ENCODE measurements at regions not wholly inside any gene's neighbourhood (a gene's known extent, or its start where the extent isn't known, plus 50 kb on each side); places are given as distances from the start of the nearest gene placed in this dataset.

- DNase-seq, result no peak
Observed at GRCh38 chr6:134117409-134117808, 65.0 kb upstream of the SLC2A12 start.

- no peak for DNase-seq
Observed at GRCh38 chr6:134115715-134116074, 63.3 kb upstream of the SLC2A12 start.

DNA sequence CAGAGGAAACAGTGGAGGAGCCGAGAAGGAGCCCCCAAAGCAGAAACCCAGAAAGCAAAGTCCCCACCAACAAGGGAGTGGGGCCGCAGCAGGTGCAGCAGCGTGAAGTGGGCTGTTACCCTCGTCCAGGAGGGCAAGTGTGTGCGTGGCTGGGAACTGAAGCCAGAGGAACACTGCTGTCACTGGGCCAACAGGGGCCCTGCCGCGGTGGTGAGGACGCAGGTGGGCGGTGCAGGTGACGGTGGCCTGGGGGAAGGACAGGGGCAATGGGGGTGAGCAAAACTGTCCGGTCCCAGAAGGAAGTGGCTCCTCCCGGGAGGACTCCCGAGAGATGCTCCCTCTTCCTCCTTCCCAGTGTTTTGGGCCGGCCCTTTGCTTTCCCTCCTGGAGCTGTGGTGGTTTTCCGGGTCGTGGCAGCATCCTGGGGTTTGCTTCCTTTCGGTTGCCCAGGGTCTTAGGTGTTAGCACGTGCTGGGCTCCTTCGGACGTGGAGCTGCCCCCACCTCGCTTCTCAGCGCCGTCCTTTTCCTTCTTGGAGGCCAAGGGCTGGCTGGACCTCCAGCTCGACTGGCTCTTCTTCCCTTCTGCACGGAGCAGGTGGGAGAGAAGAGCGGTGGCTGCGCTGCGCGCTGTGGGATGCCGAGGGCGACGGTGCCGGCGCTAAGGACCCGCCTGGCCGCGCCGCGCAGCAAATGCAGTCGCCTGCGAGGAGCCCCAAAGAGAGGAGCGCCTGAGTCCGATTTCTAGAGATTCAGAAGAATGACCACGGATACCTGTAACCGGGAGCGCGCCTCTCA, 62.7 kb upstream of the SLC2A12 start:
- DNase-seq, result no peak

- DNase-seq, result no peak
Observed at GRCh38 chr6:134114489-134114888, 62.1 kb upstream of the SLC2A12 start.

DNA sequence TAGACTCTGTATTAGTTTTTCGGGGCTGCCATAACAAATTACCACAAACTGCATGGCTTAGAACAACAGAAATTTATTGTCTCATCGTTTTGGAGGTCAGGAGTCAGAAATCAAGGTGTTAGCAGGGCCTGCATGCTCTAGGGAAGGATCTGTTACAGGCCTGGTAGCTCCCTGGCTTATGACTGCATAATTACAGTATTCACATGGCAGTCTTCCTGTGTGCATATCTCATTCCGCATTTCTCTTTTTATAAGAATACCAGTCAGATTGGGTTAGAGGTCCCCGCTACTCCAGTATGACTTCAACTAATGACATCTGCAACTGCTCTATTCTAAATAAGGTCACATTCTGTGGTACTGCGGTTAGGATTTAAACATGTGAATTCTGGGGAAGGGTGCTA, 59.3 kb upstream of the SLC2A12 start:
- no peak for DNase-seq

DNA sequence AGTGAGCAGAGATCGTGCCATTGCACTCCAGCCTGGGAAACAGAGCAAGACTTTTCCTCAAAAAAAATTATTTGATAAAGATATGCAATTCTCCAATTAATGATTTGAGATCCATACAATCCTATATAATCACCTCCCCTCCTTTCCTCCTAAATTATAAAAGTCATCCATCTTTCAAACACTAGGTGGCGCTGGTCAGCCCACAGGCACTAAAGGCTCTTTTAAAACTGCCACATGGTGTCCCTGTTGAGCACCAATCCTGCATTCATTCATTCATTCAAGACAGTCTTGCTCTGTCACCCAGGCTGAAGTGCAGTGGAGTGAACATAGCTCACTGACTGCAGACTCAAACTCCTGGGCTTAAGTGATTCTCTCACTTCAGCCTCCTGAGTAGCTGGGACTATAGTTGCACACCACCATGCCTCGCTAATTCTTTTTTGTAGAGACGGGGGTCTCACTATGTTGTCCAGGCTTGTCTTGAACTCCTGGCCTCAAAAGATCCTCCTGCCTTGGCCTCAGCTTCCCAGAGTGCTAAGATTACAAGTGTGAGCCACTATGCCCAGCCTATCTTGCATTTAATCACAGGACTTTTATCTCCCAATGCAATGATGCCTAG, 58.7 kb upstream of the SLC2A12 start:
- peak; percentile 67 for DNase-seq

DNA sequence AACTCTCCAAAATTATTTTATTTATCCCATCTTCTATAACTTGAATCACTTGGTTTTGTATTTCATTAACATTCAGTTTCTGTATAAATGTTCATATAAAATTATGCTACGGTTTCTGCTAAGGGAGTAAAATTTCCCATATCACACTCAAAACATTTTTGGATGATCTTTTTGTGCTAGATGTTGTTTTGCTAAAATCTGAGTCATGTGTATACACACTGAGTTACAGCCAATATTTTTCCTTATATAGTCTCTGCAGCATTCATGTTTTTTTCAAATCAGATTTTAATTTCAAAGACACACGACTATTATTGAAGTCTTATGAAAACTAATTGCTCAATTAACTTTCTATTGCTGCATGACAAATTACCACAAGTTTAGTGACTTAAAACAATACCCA, 54.3 kb upstream of the SLC2A12 start:
- no peak for DNase-seq

GRCh38 chr6:134105940-134106339, 53.5 kb upstream of the SLC2A12 start:
- DNase-seq, result no peak

DNA sequence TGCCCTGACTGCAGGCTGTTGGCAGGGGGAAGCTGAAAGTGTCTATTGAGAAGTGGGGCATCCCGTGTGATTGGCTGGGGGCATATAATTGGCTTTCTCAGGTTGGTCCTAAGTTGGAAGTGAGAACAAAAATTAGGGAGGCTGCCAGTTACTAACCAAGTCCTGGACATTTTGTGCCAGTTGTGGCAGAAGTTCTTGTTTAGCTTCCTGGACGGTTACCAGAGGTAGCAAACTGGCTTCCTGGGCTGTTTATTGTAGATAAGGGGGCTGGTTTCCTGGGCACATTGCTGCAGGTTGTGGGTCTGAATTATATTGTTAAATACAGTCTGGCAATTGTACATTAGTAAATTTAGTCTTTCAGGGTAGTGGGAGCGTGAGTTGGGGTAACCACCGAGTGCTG, 50.6 kb upstream of the SLC2A12 start:
- no peak for DNase-seq

All from CD4-positive, alpha-beta T cell treated with Interleukin-21 for 1 hour (primary cell).